GM23338 (cell line): ENCODE measurements at regions not wholly inside any gene's neighbourhood (a gene's known extent, or its start where the extent isn't known, plus 50 kb on each side); places are given as distances from the start of the nearest gene placed in this dataset.
"Not testable (repeated sequence)": the region's sequence is repeated elsewhere in the genome, so short reads cannot be mapped to it uniquely, and the experiment has no call there.

Experiments used
- ATAC-seq: fragments of 200-7000 bp; cut with Tn5 transposase; 3 replicates; pipeline ENCODE4 v1.9.1; 2020
- DNase-seq: peaks from one replicate; pipeline ENCODE4 v3.0.0-alpha.2; 2015; ENCODE audit warnings: low spot score
- H2AFZ ChIP-seq: fragments of 200-600 bp; sonication (generic); 2 replicates; pipeline ENCODE4 v1.8.0; 2016; ENCODE audit warnings: antibody characterized with exemption, mild to moderate bottlenecking, moderate library complexity
- H3F3A ChIP-seq: fragments of 200-600 bp; sonication (generic); replicated peaks from 2 replicates; pipeline ENCODE4 v1.8.0; 2017; ENCODE audit warnings: antibody characterized with exemption, mixed run types, low read depth
- H3K27ac ChIP-seq: fragments of 200-600 bp; sonication (generic); 2 replicates; pipeline ENCODE4 v1.6.1; 2016; ENCODE audit warnings: low read depth
- H3K27me3 ChIP-seq: fragments of 200-600 bp; sonication (generic); 2 replicates; pipeline ENCODE4 v1.8.0; 2016; ENCODE audit warnings: mild to moderate bottlenecking, mixed run types, moderate library complexity; ENCODE audit not compliant: insufficient read depth
- H3K36me3 ChIP-seq: fragments of 200-600 bp; sonication (generic); 2 replicates; pipeline ENCODE4 v1.8.0; 2016; ENCODE audit warnings: mild to moderate bottlenecking; ENCODE audit not compliant: insufficient read depth
- H3K4me1 ChIP-seq: fragments of 200-600 bp; sonication (generic); 2 replicates; pipeline ENCODE4 v1.8.0; 2016; ENCODE audit warnings: mild to moderate bottlenecking, moderate library complexity; ENCODE audit not compliant: insufficient read depth
- H3K4me2 ChIP-seq: fragments of 200-600 bp; sonication (generic); 2 replicates; pipeline ENCODE4 v1.7.1; 2017; ENCODE audit warnings: mixed run types
- H3K4me3 ChIP-seq: fragments of 200-600 bp; sonication (generic); 2 replicates; pipeline ENCODE4 v1.6.1; 2016; ENCODE audit warnings: mixed run types
- H3K79me2 ChIP-seq: fragments of 200-600 bp; sonication (generic); replicated peaks from 2 replicates; pipeline ENCODE4 v1.8.0; 2017; ENCODE audit warnings: mild to moderate bottlenecking; ENCODE audit not compliant: insufficient read depth
- H3K9me2 ChIP-seq: fragments of 200-600 bp; sonication (generic); 2 replicates; pipeline ENCODE4 v1.8.0; 2017; ENCODE audit not compliant: insufficient read depth
- H4K20me1 ChIP-seq: fragments of 200-600 bp; sonication (generic); replicated peaks from 2 replicates; pipeline ENCODE4 v1.8.0; 2017; ENCODE audit warnings: mild to moderate bottlenecking; ENCODE audit not compliant: insufficient read depth
- H3K27ac Mint-ChIP-seq: 2 replicates; pipeline ENCODE4 v1.8.0; 2020; ENCODE audit warnings: inconsistent platforms, mild to moderate bottlenecking, moderate library complexity, mixed read lengths
- H3K27me3 Mint-ChIP-seq: 3 replicates; pipeline ENCODE4 v1.8.0; 2022; ENCODE audit warnings: low read depth, mild to moderate bottlenecking, moderate library complexity, mixed read lengths, inconsistent platforms; ENCODE audit not compliant: insufficient read depth, poor library complexity
- H3K36me3 Mint-ChIP-seq: 3 replicates; pipeline ENCODE4 v1.8.0; 2021; ENCODE audit warnings: low read depth, mild to moderate bottlenecking, inconsistent platforms, moderate library complexity, mixed read lengths
- H3K4me1 Mint-ChIP-seq: 3 replicates; pipeline ENCODE4 v1.8.0; 2020; ENCODE audit warnings: mild to moderate bottlenecking, inconsistent platforms, mixed read lengths
- H3K4me3 Mint-ChIP-seq: 3 replicates; pipeline ENCODE4 v1.8.0; 2021; ENCODE audit warnings: moderate library complexity, mild to moderate bottlenecking, inconsistent platforms, mixed read lengths
- H3K9me3 Mint-ChIP-seq: 3 replicates; pipeline ENCODE4 v1.8.0; 2020; ENCODE audit warnings: moderate library complexity, mild to moderate bottlenecking, inconsistent platforms, mixed read lengths
- NANOG ChIP-seq: IDR thresholded peaks from 2 replicates; pipeline ENCODE4 v1.6.1; 2016; ENCODE audit warnings: antibody characterized with exemption, borderline replicate concordance
- ZNF462 ChIP-seq: fragments of 250-450 bp; sonication (Bioruptor Pico); IDR thresholded peaks from 2 replicates; pipeline ENCODE4 v1.5.0; 2020; ENCODE audit warnings: mild to moderate bottlenecking, moderate library complexity
- TF ChIP-seq, protein P1 (sequence below), 2 experiments: fragments of 200-600 bp in 1 of 2; sonication (generic) in 1 of 2; conservative IDR thresholded peaks; 2 replicates each; pipeline versions ENCODE4 v1.5.1 to v1.6.1; 2016 to 2017; ENCODE audit warnings: antibody characterized with exemption in 2 of 2, low read depth in 2 of 2, mild to moderate bottlenecking in 2 of 2, moderate library complexity in 1 of 2

DNA sequence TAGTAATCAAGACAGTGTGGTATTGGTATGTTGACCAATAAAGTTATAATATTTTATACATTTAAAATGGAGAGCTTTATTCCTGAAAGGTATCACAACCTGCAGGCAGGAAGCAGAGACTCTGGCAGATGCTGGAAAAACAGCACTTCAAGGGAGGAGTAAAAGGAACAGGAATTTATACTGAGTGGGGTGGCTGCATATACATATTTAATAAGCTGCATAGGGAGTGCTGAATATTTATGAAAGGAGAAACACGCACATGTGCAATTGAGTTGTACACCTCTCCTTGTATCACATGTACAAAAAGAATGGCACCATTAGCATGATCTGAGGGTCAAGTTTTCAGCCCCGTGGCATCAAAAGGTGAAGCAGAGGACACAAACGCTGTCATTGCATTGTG lies 104.9 kb upstream of the PAXBP1 start (continued):
- TF ChIP-seq, protein P1, sequence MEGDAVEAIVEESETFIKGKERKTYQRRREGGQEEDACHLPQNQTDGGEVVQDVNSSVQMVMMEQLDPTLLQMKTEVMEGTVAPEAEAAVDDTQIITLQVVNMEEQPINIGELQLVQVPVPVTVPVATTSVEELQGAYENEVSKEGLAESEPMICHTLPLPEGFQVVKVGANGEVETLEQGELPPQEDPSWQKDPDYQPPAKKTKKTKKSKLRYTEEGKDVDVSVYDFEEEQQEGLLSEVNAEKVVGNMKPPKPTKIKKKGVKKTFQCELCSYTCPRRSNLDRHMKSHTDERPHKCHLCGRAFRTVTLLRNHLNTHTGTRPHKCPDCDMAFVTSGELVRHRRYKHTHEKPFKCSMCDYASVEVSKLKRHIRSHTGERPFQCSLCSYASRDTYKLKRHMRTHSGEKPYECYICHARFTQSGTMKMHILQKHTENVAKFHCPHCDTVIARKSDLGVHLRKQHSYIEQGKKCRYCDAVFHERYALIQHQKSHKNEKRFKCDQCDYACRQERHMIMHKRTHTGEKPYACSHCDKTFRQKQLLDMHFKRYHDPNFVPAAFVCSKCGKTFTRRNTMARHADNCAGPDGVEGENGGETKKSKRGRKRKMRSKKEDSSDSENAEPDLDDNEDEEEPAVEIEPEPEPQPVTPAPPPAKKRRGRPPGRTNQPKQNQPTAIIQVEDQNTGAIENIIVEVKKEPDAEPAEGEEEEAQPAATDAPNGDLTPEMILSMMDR (conservative IDR thresholded peaks at IDR 0.05; ENCODE audit: low read depth in 2 of 2) = no peak
- TF ChIP-seq ZNF462 = no peak

- H2AFZ ChIP-seq, ATAC-seq, H3K4me3 ChIP-seq, DNase-seq, H3K4me2 ChIP-seq, H3K27ac Mint-ChIP-seq, H4K20me1 ChIP-seq, H3K4me1 ChIP-seq, H3K27me3 ChIP-seq, H3K36me3 Mint-ChIP-seq, H3F3A ChIP-seq, H3K27ac ChIP-seq, H3K4me1 Mint-ChIP-seq, H3K4me3 Mint-ChIP-seq, H3K27me3 Mint-ChIP-seq, H3K79me2 ChIP-seq, H3K9me2 ChIP-seq, H3K9me3 Mint-ChIP-seq, H3K36me3 ChIP-seq: not testable (repeated sequence)
Measured at GRCh38 chr21:32877888-32878287, 106.3 kb upstream of the PAXBP1 start.

DNA sequence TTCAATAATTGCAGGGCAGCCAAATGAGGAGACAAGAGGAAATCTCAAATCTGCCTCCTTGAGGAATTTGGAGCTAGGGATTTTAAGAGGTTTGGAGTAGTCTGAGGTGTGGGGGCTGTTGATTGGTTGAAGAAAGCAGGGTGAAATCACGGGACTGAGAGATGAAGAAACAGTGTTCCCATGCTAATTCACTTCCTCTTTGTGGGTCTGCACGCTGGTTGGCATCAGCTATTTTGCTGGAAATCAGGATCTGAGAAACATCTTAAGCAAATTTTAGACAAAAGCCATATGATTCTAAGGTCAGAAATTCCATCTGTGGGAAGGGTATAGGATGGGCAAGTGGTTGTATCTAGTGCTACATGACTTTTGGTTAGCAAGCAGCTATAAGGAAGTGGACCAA lies 107.1 kb upstream of the PAXBP1 start:
- no peaks in the 10 kb centered on the region for H3K4me1 ChIP-seq
- no peak; the same call in 2 of the 3 replicates for ATAC-seq
- no peak overlapping the region for H3K4me2 ChIP-seq
- H3K9me3 Mint-ChIP-seq = no peaks in the 10 kb centered on the region; the same call in 2 of the 3 replicates
- no peak overlapping the region for H3K4me3 Mint-ChIP-seq
- H3K27me3 Mint-ChIP-seq = no peaks in the 10 kb centered on the region
- H3F3A ChIP-seq = no peaks in the 10 kb centered on the region
- H3K9me2 ChIP-seq = no peaks in the 10 kb centered on the region
- no peaks in the 10 kb centered on the region for H3K36me3 ChIP-seq
- H3K27ac ChIP-seq = no peak overlapping the region
- no peaks in the 10 kb centered on the region for H3K36me3 Mint-ChIP-seq
- DNase-seq = peak; percentile 16
- no peaks in the 10 kb centered on the region for H3K79me2 ChIP-seq
- no peak overlapping the region for H3K4me3 ChIP-seq
- no peaks in the 10 kb centered on the region for H3K4me1 Mint-ChIP-seq
- no peak overlapping the region for H3K27ac Mint-ChIP-seq
- no peaks in the 10 kb centered on the region for H3K27me3 ChIP-seq
- 0 out of 2 replicates have a peak, but pooled peaks cover 3% of the 10 kb centered on the region for H4K20me1 ChIP-seq
- 0 out of 2 replicates have a peak overlapping the region, but pooled peaks have one; percentile 53 for H2AFZ ChIP-seq
- no peak for TF ChIP-seq NANOG
